ENCODE measurements at regions not wholly inside any gene's neighbourhood (a gene's known extent, or its start where the extent isn't known, plus 50 kb on each side); places are given as distances from the start of the nearest gene placed in this dataset.

GRCh38 chr2:187126247-187127005 is 277.5 kb upstream of the ZSWIM2 start:
- DNase-seq (ENCODE audit: low read depth): no peak
- H3K4me3 ChIP-seq (ENCODE audit: low read depth, low read length): no peak overlapping the region
- TF ChIP-seq CTCF (IDR thresholded peaks at IDR 0.05; ENCODE audit: low read depth, low read length) (no peak), POLR2A (IDR thresholded peaks at IDR 0.05; ENCODE audit: extremely low read depth, insufficient read length) (no peak), MYC (IDR thresholded peaks at IDR 0.05; ENCODE audit: low read depth, low read length) (no peak), MAX (IDR thresholded peaks at IDR 0.05; ENCODE audit: low read depth, low read length) (no peak)

- H3K4me3 ChIP-seq (ENCODE audit: low read depth, low read length): no peak overlapping the region
- DNase-seq (ENCODE audit: low read depth): no peak
- TF ChIP-seq POLR2A (IDR thresholded peaks at IDR 0.05; ENCODE audit: extremely low read depth, insufficient read length) (no peak), MYC (IDR thresholded peaks at IDR 0.05; ENCODE audit: low read depth, low read length) (no peak), MAX (IDR thresholded peaks at IDR 0.05; ENCODE audit: low read depth, low read length) (no peak), CTCF (IDR thresholded peaks at IDR 0.05; ENCODE audit: low read depth, low read length) (no peak)
Measured at GRCh38 chr2:187125318-187125717, 276.3 kb upstream of the ZSWIM2 start.

- no peak for TF ChIP-seq CTCF (IDR thresholded peaks at IDR 0.05; ENCODE audit: low read depth, low read length)
- TF ChIP-seq MAX (IDR thresholded peaks at IDR 0.05; ENCODE audit: low read depth, low read length): no peak
- no peak for TF ChIP-seq MYC (IDR thresholded peaks at IDR 0.05; ENCODE audit: low read depth, low read length)
- TF ChIP-seq POLR2A (IDR thresholded peaks at IDR 0.05; ENCODE audit: extremely low read depth, insufficient read length): no peak
- no peak overlapping the region for H3K4me3 ChIP-seq (ENCODE audit: low read depth, low read length)
- DNase-seq (ENCODE audit: low read depth): no peak
Measured at GRCh38 chr2:187124529-187124928, 275.6 kb upstream of the ZSWIM2 start.

DNA sequence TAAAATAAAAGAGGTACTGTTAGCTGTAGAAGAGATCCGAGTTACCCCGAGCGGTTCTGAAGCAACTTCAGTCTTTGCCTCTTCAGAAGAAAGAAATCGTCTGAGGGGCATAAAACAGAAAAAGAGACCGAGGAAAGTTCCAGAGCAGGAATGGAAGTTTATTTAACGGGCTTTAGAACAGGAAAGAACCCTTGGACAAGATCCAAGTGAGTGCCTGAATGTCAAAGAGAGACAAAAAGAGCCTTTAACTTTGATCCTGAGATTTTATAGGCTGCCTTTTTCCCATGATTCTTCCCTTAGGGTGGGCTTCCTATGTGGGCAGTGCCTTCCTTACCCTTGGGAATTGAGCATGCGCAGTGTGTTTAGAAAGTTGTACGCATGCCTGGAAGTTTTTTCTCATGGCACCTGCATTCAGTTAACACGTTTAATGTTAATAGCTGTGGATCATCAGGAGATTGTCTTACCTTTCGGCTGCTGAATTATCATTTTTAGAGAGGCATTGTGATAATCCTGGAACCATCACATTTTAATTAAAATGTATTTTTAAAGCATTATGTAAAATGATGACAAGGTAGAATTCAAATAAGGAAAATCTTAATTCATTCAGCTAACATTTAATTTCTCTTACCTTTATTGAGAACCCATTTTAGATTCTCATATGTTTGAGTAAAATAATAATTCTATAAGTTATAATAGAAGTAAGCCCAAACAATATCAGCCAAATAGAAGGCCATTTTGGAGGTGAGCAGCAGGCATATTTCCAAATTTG is 269.5 kb upstream of the ZSWIM2 start:
- TF ChIP-seq POLR2A (IDR thresholded peaks at IDR 0.05; ENCODE audit: extremely low read depth, insufficient read length) (no peak), CTCF (IDR thresholded peaks at IDR 0.05; ENCODE audit: low read depth, low read length) (no peak), MAX (IDR thresholded peaks at IDR 0.05; ENCODE audit: low read depth, low read length) (no peak), MYC (IDR thresholded peaks at IDR 0.05; ENCODE audit: low read depth, low read length) (no peak)
- DNase-seq (ENCODE audit: low read depth): no peak
- H3K4me3 ChIP-seq (ENCODE audit: low read depth, low read length): no peak overlapping the region

DNA sequence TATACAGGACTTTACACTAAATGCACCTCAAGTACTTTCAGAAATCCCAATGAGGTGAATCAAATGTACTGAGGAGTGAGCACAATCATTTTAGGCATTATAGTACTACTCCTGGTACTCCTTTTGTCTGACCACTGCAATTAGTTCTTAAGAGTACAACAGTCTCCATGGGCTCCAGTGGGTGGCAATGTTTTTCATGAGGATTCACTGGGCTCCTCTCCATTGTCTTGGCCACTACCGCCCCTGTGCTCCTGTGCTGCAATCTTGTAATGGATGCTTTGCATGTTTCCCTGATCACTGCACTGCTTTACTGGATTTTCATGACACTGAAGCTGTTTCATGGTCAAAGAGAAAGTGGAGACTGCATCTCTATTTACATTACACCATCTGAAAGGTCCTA is 268.5 kb upstream of the ZSWIM2 start:
- no peak overlapping the region for H3K4me3 ChIP-seq (ENCODE audit: low read depth, low read length)
- DNase-seq (ENCODE audit: low read depth): no peak
- no peak for TF ChIP-seq CTCF (IDR thresholded peaks at IDR 0.05; ENCODE audit: low read depth, low read length)
- TF ChIP-seq MAX (IDR thresholded peaks at IDR 0.05; ENCODE audit: low read depth, low read length): no peak
- no peak for TF ChIP-seq MYC (IDR thresholded peaks at IDR 0.05; ENCODE audit: low read depth, low read length)
- TF ChIP-seq POLR2A (IDR thresholded peaks at IDR 0.05; ENCODE audit: extremely low read depth, insufficient read length): no peak

Data from NB4 (cell line).